ENCODE measurements at regions not wholly inside any gene's neighbourhood (a gene's known extent, or its start where the extent isn't known, plus 50 kb on each side); places are given as distances from the start of the nearest gene placed in this dataset.
"Not testable (repeated sequence)": the region's sequence is repeated elsewhere in the genome, so short reads cannot be mapped to it uniquely, and the experiment has no call there.

- no peak for DNase-seq
Measured at GRCh38 chr5:118366429-118366828, 621.9 kb downstream of the DTWD2 start.

GRCh38 chr5:118365718-118366117 is 622.6 kb downstream of the DTWD2 start:
- DNase-seq, result no peak

GRCh38 chr5:118354797-118355196 is 633.5 kb downstream of the DTWD2 start:
- no peak for DNase-seq

GRCh38 chr5:118353970-118354369 is 634.4 kb downstream of the DTWD2 start:
- no peak for DNase-seq

GRCh38 chr5:118336468-118336867 is 651.9 kb downstream of the DTWD2 start:
- DNase-seq, result no peak

- DNase-seq, result no peak
Measured at GRCh38 chr5:118327389-118327788, 661.0 kb downstream of the DTWD2 start.

- no peak for DNase-seq
Measured at GRCh38 chr5:118326481-118327045, 661.8 kb downstream of the DTWD2 start.

GRCh38 chr5:118325931-118326330 is 662.4 kb downstream of the DTWD2 start:
- DNase-seq, result no peak

- not testable (repeated sequence) for DNase-seq
Measured at GRCh38 chr5:118323723-118324122, 664.6 kb downstream of the DTWD2 start.

GRCh38 chr5:118321081-118321480 is 667.3 kb downstream of the DTWD2 start:
- no peak for DNase-seq

GRCh38 chr5:118320121-118320520 is 668.2 kb downstream of the DTWD2 start:
- no peak for DNase-seq

GRCh38 chr5:118314931-118315330 is 673.4 kb downstream of the DTWD2 start:
- no peak for DNase-seq

GRCh38 chr5:118311103-118311819 is 677.1 kb downstream of the DTWD2 start:
- DNase-seq, result no peak

- DNase-seq, result no peak
Measured at GRCh38 chr5:118310401-118310800, 677.9 kb downstream of the DTWD2 start.

GRCh38 chr5:118303296-118303695 is 685.1 kb downstream of the DTWD2 start:
- DNase-seq, result no peak

GRCh38 chr5:118302786-118303185 is 685.6 kb downstream of the DTWD2 start:
- DNase-seq, result no peak

GRCh38 chr5:118301696-118302095 is 686.7 kb downstream of the DTWD2 start:
- no peak for DNase-seq

GRCh38 chr5:118295045-118295444 is 693.3 kb downstream of the DTWD2 start:
- no peak for DNase-seq

GRCh38 chr5:118293378-118293777 is 695.0 kb downstream of the DTWD2 start:
- no peak for DNase-seq

- DNase-seq, result no peak
Measured at GRCh38 chr5:118290204-118290603, 698.1 kb downstream of the DTWD2 start.

- DNase-seq, result not testable (repeated sequence)
Measured at GRCh38 chr5:118284230-118284629, 704.1 kb downstream of the DTWD2 start.

- DNase-seq, result not testable (repeated sequence)
Measured at GRCh38 chr5:118282480-118283038, 705.8 kb downstream of the DTWD2 start.

- no peak for DNase-seq
Measured at GRCh38 chr5:118279540-118280294, 708.6 kb downstream of the DTWD2 start.

- DNase-seq, result no peak
Measured at GRCh38 chr5:118270526-118270925, 717.8 kb downstream of the DTWD2 start.

Measured in SHP77 (cell line).